ENCODE measurements at regions not wholly inside any gene's neighbourhood (a gene's known extent, or its start where the extent isn't known, plus 50 kb on each side); places are given as distances from the start of the nearest gene placed in this dataset.
"Not testable (repeated sequence)": the region's sequence is repeated elsewhere in the genome, so short reads cannot be mapped to it uniquely, and the experiment has no call there.

- H3K4me1 Mint-ChIP-seq (ENCODE audit: low read depth in 2 of 2) = no peaks in the 10 kb centered on the region
- H3K36me3 Mint-ChIP-seq (ENCODE audit: insufficient read depth) = no peaks in the 10 kb centered on the region
- no peak for DNase-seq
- H3K27me3 Mint-ChIP-seq = no peaks in the 10 kb centered on the region
- peaks cover 0 to 7% of the 10 kb centered on the region in 2 donors for H3K9me3 Mint-ChIP-seq
- H3K27ac Mint-ChIP-seq = no peak overlapping the region
- no peak for ATAC-seq (replicated peaks)
- H3K4me3 Mint-ChIP-seq = no peak overlapping the region
Observed at GRCh38 chr5:60463179-60463868, 236.6 kb downstream of the DEPDC1B start.

GRCh38 chr5:60458666-60459065 is 241.3 kb downstream of the DEPDC1B start:
- Mint-ChIP-seq H3K9me3 (peaks cover 6% of the 10 kb centered on the region in 2 donors), H3K27me3 (no peaks in the 10 kb centered on the region), H3K4me1 (ENCODE audit: low read depth in 2 of 2) (no peaks in the 10 kb centered on the region), H3K36me3 (ENCODE audit: insufficient read depth) (no peaks in the 10 kb centered on the region), H3K4me3 (no peak overlapping the region), H3K27ac (no peak overlapping the region)
- ATAC-seq (replicated peaks) (no peak), DNase-seq (no peak)

- ATAC-seq (replicated peaks) = no peak
Observed at GRCh38 chr5:60457233-60457632, 242.7 kb downstream of the DEPDC1B start.

GRCh38 chr5:60455589-60455988 is 244.4 kb downstream of the DEPDC1B start:
- H3K27ac Mint-ChIP-seq = no peak overlapping the region
- no peaks in the 10 kb centered on the region for H3K27me3 Mint-ChIP-seq
- DNase-seq (no peak), ATAC-seq (replicated peaks) (no peak)
- H3K36me3 Mint-ChIP-seq (ENCODE audit: insufficient read depth) = no peaks in the 10 kb centered on the region
- H3K4me1 Mint-ChIP-seq (ENCODE audit: low read depth in 2 of 2) = no peaks in the 10 kb centered on the region
- H3K4me3 Mint-ChIP-seq = no peak overlapping the region
- peaks cover 2 to 6% of the 10 kb centered on the region in 2 donors for H3K9me3 Mint-ChIP-seq

More at GRCh38 chr5:60457233-60457632, 242.7 kb downstream of the DEPDC1B start:
- no peaks in the 10 kb centered on the region for H3K36me3 Mint-ChIP-seq (ENCODE audit: insufficient read depth)
- H3K27ac Mint-ChIP-seq = no peak overlapping the region
- no peak overlapping the region for H3K4me3 Mint-ChIP-seq
- peaks cover 2 to 6% of the 10 kb centered on the region in 2 donors for H3K9me3 Mint-ChIP-seq
- no peaks in the 10 kb centered on the region for H3K27me3 Mint-ChIP-seq
- DNase-seq = no peak
- H3K4me1 Mint-ChIP-seq (ENCODE audit: low read depth in 2 of 2) = no peaks in the 10 kb centered on the region

GRCh38 chr5:60454277-60454676 is 245.7 kb downstream of the DEPDC1B start:
- H3K27ac Mint-ChIP-seq; ATAC-seq (replicated peaks); H3K36me3 Mint-ChIP-seq (ENCODE audit: insufficient read depth); DNase-seq; H3K27me3 Mint-ChIP-seq; H3K9me3 Mint-ChIP-seq; H3K4me3 Mint-ChIP-seq; H3K4me1 Mint-ChIP-seq (ENCODE audit: low read depth in 2 of 2): not testable (repeated sequence)

- DNase-seq (no peak), ATAC-seq (replicated peaks) (no peak)
- H3K36me3 Mint-ChIP-seq (ENCODE audit: insufficient read depth) = no peaks in the 10 kb centered on the region
- no peaks in the 10 kb centered on the region for H3K27me3 Mint-ChIP-seq
- peaks cover 2 to 6% of the 10 kb centered on the region in 2 donors for H3K9me3 Mint-ChIP-seq
- no peak overlapping the region for H3K27ac Mint-ChIP-seq
- H3K4me1 Mint-ChIP-seq (ENCODE audit: low read depth in 2 of 2) = no peaks in the 10 kb centered on the region
- H3K4me3 Mint-ChIP-seq = no peak overlapping the region
Observed at GRCh38 chr5:60453186-60453976, 246.6 kb downstream of the DEPDC1B start.

GRCh38 chr5:60448600-60448999 is 251.4 kb downstream of the DEPDC1B start:
- DNase-seq = no peak
- Mint-ChIP-seq H3K9me3 (peaks cover 0 to 4% of the 10 kb centered on the region in 2 donors), H3K4me1 (ENCODE audit: low read depth in 2 of 2) (no peaks in the 10 kb centered on the region), H3K27me3 (no peaks in the 10 kb centered on the region), H3K4me3 (no peak overlapping the region), H3K36me3 (ENCODE audit: insufficient read depth) (no peaks in the 10 kb centered on the region), H3K27ac (no peak overlapping the region)
- no peak for ATAC-seq (replicated peaks)

GRCh38 chr5:60447488-60447920 is 252.5 kb downstream of the DEPDC1B start:
- Mint-ChIP-seq H3K27me3 (no peaks in the 10 kb centered on the region), H3K4me1 (ENCODE audit: low read depth in 2 of 2) (no peaks in the 10 kb centered on the region), H3K27ac (no peak overlapping the region), H3K4me3 (no peak overlapping the region), H3K36me3 (ENCODE audit: insufficient read depth) (no peaks in the 10 kb centered on the region), H3K9me3 (peaks cover 0 to 9% of the 10 kb centered on the region in 2 donors)
- DNase-seq = no peak
- no peak for ATAC-seq (replicated peaks)

GRCh38 chr5:60446917-60447316 is 253.0 kb downstream of the DEPDC1B start:
- DNase-seq (no peak), ATAC-seq (replicated peaks) (no peak)
- no peaks in the 10 kb centered on the region for H3K4me1 Mint-ChIP-seq (ENCODE audit: low read depth in 2 of 2)
- no peaks in the 10 kb centered on the region for H3K27me3 Mint-ChIP-seq
- H3K36me3 Mint-ChIP-seq (ENCODE audit: insufficient read depth) = no peaks in the 10 kb centered on the region
- H3K9me3 Mint-ChIP-seq = peaks cover 0 to 11% of the 10 kb centered on the region in 2 donors
- H3K4me3 Mint-ChIP-seq = no peak overlapping the region
- no peak overlapping the region for H3K27ac Mint-ChIP-seq

GRCh38 chr5:60445921-60446320 is 254.0 kb downstream of the DEPDC1B start:
- Mint-ChIP-seq H3K27ac (no peak overlapping the region), H3K9me3 (peaks cover 0 to 11% of the 10 kb centered on the region in 2 donors), H3K36me3 (ENCODE audit: insufficient read depth) (no peaks in the 10 kb centered on the region), H3K4me3 (no peak overlapping the region), H3K4me1 (ENCODE audit: low read depth in 2 of 2) (no peaks in the 10 kb centered on the region), H3K27me3 (no peaks in the 10 kb centered on the region)
- DNase-seq (no peak), ATAC-seq (replicated peaks) (no peak)

GRCh38 chr5:60445427-60445826 is 254.5 kb downstream of the DEPDC1B start:
- DNase-seq = no peak
- no peaks in the 10 kb centered on the region for H3K4me1 Mint-ChIP-seq (ENCODE audit: low read depth in 2 of 2)
- H3K9me3 Mint-ChIP-seq = peaks cover 0 to 11% of the 10 kb centered on the region in 2 donors
- no peak overlapping the region for H3K4me3 Mint-ChIP-seq
- H3K27ac Mint-ChIP-seq = no peak overlapping the region
- no peaks in the 10 kb centered on the region for H3K27me3 Mint-ChIP-seq
- ATAC-seq (replicated peaks) = no peak
- H3K36me3 Mint-ChIP-seq (ENCODE audit: insufficient read depth) = no peaks in the 10 kb centered on the region

- Mint-ChIP-seq H3K36me3 (ENCODE audit: insufficient read depth) (no peaks in the 10 kb centered on the region), H3K4me3 (no peak overlapping the region), H3K27me3 (no peaks in the 10 kb centered on the region), H3K9me3 (peaks cover 0 to 11% of the 10 kb centered on the region in 2 donors), H3K4me1 (ENCODE audit: low read depth in 2 of 2) (no peaks in the 10 kb centered on the region), H3K27ac (no peak overlapping the region)
- ATAC-seq (replicated peaks) (no peak), DNase-seq (no peak)
Observed at GRCh38 chr5:60444661-60445360, 255.2 kb downstream of the DEPDC1B start.

- Mint-ChIP-seq H3K9me3 (peaks cover 0 to 11% of the 10 kb centered on the region in 2 donors), H3K36me3 (ENCODE audit: insufficient read depth) (no peaks in the 10 kb centered on the region), H3K27ac (no peak overlapping the region), H3K4me3 (no peak overlapping the region), H3K27me3 (no peaks in the 10 kb centered on the region), H3K4me1 (ENCODE audit: low read depth in 2 of 2) (no peaks in the 10 kb centered on the region)
- DNase-seq (no peak), ATAC-seq (replicated peaks) (no peak)
Observed at GRCh38 chr5:60439552-60439951, 260.4 kb downstream of the DEPDC1B start.
